Activated CD8-positive, alpha-beta memory T cell treated with anti-CD3 and anti-CD28 coated beads, Interleukin-2, amount 50 U/mL, for 4 hours (primary cell): ENCODE measurements at regions not wholly inside any gene's neighbourhood (a gene's known extent, or its start where the extent isn't known, plus 50 kb on each side); places are given as distances from the start of the nearest gene placed in this dataset.
"Not testable (repeated sequence)": the region's sequence is repeated elsewhere in the genome, so short reads cannot be mapped to it uniquely, and the experiment has no call there.

Experiments
- DNase-seq: peaks from one replicate; pipeline ENCODE4 v3.0.0-alpha.2; 2020

DNA sequence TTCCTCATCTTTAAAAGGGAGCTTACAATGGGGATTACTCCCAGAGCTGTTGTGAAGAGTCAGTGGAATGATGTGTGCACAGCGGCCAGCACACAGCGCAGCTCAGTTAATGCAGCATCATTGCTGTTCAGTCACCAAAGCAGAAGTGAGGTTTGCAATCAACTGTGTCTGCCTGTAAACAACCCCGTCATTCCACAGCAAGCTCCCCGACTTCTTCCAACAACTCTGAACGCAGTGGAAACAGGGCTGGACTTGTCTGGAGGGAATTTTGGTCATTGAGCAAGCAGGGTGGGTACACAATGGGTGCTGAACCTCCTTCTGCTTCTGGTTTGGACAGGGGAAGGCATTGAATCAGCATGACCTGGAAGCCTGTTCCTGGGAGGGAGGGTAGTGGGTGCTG, 347.4 kb downstream of the PTPRU start:
- DNase-seq, result no peak

DNA sequence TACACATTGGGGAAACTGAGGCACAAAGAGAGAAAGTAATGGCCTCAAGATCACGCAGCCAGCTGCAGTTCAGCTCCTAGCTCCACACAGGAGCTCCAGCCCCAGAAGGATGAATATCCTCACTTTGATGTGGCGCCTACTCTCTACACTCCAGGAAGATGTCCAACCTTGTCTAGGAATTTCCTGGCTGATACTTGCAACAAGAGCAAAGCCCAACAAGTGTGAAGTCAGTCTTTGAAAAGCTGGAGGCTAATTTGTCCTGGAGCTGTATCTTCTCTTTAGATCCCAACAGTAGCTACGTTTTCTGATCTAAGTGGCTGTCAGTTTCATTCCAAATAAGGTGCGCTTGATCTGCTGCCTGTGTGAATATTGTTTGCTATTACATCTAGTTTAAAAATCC, 344.9 kb downstream of the PTPRU start:
- DNase-seq, result no peak

DNA sequence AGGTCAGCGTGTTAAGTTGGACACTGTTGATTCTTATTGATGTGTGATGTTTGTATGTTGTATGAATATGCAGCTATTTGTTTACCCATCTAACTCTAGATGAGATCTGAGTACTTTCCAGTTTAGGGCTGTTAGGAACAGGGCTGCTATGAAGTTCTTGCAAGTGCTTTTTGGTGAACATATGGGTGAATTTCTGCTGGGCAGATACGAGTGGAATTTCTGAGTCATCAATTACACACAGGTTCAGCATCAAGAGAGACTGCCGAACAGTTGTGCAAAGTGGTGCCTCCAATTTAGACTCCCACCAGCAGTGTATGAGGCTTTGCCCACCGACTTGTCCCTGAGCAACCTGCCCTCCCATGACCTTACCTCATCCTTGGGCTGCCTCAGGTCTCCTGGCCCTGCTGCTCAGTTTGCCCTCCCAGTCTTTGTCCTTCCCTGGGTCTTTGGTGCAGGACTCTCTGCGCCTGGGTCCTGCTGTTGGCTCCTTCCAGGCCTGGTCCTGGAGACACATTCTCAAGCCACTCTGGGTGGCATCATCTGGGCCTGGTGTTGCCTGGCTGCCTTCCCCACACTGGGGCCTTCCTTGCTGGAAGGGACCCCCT, 343.6 kb downstream of the PTPRU start:
- no peak for DNase-seq

DNA sequence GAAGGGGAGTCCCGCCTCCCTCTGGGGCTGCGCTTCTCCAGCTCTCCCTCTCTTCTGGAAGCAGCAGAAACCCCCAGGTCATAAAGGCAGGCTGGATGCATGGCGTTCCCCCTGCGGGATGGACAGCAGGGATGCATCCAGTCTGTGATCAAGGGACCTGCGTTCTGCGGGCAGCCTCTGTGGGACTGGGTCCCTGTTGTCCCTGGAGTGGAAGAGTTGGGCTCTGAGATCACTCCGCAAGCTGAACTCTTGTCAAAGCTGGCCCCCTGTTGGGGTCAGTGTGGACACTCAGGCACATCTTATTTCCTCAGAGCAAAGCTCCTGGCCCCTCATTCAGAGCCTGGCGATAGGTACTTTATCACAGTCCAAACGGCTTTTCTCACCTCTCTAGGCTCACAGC, 341.2 kb downstream of the PTPRU start:
- DNase-seq, result no peak

DNA sequence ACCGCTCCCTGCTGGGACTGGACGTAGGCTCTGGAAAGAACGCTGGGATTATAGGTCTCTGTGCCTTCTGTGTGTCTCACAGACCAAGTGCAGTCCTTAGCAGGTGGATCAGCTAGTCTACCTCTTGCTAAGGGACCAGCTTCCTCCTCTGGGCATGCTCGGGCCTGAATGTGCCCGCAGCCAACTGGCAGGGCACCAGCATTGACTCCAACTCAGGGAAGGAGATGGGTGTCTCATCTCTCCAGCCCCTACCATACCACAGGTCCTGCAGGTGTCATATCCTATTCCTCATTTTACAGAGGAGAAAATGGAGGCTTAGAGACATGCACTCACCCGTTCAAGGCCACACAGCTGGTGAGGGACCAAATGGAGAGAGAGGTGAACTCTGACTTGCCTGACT, 340.2 kb downstream of the PTPRU start:
- no peak for DNase-seq

DNA sequence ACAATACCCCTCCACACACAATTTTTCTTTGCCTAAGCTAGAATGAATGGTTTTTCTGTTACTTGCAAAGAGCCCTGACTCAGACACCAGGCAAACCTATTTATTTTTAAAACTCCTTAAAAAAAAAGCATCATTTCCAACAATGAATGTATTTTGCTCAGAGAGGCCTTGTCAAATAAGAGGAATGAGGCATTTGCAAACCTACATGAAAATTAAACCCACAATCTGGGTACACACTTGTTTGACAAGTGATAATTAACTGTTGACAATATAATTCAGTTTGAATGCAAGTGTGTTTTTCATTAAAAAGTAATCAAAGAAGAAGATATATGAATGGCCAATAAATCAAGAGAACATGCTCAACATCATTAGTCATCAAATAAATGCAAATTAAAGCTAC, 339.5 kb downstream of the PTPRU start:
- DNase-seq, result no peak

DNA sequence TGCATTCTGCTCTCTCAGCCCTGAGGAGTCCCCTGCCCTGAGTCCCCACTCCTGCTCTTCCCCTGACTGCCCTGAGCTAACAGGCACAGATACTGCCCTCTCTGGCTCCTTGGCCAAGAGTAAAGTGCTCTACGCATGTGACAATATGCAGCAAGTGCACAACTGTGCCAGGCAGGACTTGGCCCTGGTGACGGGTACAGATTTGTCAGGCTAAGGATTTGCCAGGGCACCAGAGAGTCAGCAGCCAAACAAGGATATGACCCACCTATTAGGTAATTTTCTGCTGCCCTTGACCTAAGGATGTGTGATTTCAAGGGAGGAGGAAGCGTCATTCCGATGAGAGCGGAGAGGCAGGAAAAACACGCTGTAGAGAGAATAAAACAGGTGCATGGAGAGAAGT, 339.0 kb downstream of the PTPRU start:
- no peak for DNase-seq

DNA sequence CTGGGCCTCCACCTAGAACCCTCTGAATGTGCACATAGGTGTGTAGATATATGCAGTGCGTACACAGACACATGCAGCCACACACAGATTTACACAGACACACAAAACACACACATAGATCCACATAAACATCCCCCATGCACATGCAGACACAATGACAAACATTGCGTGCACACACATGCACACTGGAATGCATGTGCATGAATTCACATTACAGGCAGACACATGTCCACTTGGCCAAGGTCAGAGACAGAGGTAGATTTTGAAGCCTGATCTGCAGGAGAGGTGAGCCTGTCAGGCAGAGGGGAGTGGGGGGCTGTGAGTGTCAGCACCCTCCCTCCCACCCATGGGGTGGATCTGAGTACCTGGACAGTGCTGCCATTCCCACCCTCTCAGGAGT, 338.5 kb downstream of the PTPRU start:
- DNase-seq, result no peak

DNA sequence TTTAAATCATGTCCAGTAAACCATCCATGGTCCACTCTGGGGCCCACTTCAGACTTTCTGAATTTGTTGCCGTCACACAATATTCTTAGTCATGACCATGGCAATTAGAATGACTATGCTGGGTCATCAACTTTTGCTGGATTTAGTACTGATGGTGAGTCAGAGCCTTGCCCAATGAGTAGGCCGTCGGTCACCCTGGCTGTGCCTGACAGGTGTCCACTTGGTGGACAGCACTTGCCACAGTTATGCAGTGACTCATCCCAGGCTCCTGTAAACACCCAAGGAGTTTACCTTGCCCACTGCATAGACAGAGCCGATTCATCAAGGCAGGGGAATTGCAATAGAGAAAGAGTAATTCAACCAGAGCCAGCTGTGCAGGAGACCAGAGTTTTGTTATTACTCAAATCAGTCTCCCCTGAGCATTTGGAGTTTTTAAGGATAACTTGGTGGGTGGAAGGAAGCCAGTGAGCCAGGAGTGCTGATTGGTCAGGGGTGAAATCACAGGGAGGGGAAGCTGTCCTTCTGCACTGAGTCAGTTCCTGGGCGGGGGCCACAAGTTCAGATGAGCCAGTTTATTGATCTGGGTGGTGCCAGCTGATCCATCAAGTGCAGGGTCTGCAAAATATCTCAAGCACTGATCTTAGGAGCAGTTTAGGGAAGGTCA, 333.8 kb downstream of the PTPRU start:
- no peak for DNase-seq

DNA sequence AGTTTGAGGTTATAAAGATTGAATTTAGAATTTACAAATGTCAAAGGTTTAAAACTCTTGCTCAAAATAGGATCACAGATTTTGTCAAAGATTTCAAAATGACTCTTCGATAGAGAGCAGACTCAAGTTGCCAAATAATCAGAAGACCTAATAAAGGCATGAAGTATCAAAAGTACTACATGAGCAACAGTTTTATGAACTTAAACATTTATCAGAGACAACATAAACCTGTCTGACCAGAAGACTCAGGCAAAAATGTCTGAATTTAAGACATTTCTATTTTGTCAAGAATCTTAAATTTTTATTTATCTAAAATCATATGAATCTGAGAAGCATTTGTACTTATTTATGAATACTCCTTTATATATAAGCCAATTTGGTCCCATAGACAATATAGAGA, 330.9 kb downstream of the PTPRU start:
- DNase-seq, result no peak

DNA sequence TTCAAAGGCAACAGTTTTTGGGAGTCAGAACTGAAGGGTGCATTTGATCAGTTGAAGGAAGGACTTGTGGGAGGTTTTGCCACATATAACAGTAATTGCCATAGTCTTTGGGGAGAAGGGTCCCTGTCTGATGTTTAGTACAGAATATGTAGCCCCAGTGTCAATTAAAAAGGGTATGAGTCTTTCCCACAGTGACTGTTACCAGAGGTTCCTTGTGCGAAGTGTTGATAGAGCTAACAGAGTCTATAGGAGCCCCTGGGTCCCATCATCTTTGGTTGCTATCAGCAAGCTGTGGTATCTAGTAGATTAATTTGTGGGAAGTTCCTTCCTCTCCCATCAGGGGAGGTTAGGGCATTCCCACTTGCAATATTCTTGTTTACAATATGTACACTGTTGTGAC, 329.2 kb downstream of the PTPRU start:
- no peak for DNase-seq

DNA sequence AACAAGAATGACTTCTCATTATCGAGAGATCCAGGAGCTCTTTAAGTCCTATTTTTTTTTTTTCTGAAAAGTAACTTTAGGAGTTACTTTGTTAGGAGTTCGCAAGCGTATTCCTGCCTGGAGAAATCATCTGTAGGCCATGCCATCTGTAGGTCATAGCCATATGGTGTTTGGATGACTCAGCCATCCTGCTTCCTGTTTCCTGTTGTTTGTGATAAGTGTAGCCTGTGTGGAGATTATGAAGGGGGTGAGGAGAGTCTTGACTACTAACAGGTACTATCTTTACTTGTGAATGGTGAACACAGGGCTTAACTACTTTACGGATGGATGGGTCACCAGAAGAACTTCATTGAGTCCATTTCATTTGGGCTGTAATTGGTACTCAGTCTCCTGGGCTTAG, 327.2 kb downstream of the PTPRU start:
- DNase-seq, result no peak

DNA sequence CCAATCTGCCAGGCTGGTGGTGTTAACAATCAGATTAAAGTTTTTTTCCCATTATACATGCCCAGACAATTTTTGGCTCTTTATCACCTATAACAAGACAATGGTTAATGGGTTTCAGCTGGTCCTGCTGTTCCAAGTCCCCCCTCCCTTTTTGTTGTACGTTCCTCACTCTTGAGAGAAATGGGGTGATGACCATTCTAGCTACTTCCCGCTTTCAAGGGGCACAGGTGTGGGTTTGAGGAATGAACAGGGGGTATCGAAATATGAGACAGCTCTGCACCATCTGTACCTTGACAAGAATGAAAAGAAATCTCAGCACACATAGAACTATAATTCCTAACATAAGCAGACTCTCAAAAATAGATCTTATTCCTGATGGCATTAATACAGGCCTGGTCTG, 326.8 kb downstream of the PTPRU start:
- DNase-seq, result no peak

DNA sequence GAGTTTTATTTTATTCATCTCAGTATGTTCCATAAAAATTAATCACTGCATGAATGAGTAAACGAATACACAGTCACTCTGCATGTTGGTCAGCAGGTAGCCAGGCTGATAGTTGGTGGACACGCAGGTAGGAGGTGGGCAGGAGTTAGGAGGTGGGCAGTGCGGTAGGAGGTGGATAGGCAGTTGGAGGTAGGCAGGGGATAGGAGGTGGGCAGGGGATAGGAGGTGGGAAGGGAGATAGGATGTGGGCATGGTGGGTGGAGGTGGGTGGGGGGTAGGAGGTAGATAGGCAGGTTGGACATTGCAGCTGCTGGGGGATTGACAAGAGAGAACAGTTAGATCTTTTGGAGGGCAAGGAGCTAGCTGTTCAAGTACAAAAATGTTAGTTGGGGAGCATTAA, 322.7 kb downstream of the PTPRU start:
- DNase-seq, result no peak

DNA sequence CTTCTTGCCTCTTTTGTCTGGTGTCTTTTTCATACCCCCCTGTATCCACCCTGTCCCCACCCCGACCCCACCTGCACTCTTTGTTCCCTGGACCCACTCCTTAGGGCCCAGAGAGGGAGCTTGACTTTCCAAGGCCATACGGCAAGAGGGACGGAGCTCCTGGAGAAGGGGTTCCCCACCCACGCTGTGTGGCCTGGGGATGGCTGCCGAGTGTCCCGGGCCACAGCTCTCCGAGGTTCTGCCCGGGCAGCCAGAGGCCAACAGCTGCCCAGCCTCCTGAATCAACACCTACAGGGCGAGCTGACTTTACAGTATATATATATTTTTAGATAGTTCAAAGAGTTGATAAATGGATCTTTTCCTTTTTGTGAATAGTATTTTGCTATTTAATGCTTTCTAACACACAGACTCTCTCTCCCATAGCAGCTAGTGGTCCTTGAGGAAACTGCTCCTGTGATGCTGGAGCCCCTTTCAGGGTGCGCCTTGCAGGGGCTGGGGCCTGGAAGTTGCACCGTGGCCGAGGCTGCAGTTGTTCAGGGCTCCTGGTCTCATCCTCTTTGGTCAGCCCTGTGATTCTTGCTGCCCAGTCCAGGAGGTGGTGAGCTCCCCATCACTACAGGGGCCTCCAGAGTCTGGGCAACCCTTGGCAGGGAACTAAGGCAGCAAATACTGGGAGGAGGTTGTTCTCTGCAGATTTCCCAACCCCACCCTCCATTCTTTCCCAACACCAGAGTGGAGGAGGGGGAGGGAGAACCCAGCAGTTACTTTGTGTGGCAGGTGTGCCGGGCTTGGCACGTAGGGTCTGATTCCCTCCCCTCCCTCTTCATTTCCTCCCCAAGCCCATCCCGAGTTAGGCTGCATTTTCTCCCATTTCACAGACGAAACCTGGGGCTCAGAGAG, 321.6 kb downstream of the PTPRU start:
- no peak for DNase-seq

DNA sequence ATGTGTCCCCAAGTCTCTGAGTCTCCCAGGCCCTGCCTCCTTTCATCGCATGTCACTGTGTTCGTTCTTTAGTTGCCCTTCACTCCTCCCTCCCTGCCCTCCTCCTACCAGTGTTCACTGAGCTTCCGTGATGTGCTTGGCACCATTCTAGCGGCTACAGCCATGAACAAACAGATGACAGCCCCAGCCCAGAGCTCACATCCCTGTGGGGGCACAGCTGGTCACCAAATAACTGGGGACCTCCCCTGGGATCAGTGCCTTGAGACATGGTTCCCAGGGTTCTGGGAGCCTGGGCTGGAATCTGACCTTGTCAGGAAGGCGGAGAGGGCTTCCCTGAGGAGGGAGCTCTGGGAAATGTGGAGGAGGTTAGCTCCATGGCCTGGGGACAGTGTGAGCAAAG, 320.7 kb downstream of the PTPRU start:
- no peak for DNase-seq

DNA sequence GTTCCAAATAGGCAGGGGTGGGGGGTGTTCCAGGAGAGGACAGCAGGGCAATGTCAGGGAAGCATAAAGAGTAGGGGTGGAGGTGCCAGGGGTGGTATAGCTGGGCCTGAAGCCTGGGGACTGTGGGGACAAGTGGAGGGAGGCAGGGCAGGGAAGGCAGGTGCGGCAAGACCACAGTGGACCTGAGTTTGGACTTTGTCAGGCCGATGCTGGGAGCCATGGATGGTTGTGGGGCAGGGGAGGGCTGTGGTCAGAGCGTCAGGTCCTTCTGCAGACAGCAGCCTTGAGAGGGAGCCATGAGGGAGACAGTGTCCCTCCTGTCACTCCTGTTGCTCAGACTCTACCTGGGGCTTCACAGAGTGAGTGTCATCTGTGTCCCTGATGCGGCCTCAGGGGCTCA, 320.3 kb downstream of the PTPRU start:
- DNase-seq, result no peak

DNA sequence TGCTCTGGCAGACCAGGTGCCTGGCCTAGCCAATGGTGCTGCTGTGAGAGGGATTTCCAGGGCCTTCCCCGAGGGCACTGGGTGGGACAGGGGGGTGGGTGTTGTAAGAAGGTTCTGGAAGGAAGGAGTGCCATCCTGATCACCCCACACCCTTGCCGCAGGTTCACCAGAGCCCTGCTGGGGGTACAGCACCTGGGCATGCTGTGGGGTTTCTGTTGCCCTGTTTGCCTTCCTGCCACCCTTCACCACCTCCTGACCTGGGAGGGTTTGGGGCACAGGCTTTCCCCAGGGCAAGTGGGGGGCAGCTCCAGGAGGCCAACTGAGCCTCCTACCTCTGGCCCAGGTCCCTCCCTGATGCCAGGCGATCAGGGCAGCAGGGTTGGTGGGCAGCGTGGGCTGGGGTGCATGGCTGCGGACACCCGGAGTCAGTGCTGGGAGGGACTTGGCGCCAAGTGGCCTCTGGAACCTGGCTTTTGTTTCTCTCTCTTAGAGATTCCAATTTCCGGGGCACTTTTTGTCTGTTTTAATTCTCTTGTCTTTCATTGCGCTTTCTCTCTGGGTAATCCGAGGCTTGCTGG, 318.8 kb downstream of the PTPRU start:
- no peak for DNase-seq

DNA sequence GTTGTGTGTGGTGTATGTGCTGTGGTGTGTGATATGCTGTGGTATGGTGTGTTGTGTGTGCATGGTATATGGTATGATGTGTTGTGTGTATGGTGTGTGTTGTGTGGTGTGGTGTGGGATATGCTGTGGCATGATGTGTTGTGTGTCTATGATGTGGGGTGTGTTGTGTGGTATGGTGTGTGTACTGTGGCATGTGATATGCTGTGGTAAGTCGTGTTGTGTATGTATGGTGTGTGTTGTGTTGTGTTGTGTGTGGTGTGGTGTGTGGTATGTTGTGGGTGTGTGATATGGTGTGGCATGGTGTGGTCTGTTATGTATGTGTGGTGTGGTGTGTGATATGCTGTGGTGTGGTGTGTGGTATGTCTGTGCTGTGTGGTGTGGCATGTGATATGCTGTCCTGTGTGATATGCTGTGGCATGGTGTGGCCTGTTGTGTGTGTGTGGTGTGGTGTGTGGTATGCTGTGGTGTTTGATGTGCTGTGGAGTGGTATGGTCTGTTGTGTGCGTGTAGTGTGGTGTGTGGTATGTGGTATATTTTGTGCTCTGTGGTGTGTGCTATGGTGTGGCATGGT, 318.0 kb downstream of the PTPRU start:
- DNase-seq, result no peak

DNA sequence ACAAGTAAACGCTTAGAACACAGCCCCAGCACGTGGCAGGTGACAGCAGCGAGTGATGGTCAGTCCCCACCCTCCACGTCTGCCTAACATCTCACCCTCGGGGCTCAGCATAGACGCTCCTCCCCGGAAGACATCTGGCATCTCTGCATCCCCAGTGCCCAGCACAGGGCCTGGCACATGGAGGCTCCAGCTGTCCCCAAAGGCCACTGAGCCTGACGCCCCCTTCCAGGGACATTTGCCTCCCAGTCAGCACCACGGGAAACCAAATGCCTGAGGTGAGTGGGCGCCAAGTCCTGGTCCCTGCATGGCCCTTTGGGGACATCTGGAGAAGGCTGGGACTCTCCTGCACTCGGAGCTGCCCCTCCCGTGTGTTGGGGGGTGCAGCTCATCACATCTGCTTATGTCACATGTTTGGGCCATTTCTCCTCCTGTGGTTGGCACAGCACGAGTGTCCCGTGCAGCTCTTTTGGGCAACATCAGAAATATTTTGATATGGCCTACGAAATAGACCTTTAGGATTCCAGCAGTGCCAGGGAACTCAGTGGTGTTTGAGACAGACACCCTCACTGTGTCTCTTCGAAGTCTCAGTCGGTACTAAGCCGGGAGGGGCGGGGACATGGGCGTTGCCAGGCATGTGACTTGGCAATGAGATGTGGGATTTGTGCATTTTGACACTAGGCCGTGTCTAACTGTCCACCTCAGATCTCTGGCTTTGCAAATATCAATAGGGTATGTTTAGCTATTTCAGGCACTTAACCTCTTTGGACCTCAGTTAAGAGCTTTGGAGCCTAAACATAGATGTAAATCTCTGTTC, 315.0 kb downstream of the PTPRU start:
- DNase-seq, result no peak

DNA sequence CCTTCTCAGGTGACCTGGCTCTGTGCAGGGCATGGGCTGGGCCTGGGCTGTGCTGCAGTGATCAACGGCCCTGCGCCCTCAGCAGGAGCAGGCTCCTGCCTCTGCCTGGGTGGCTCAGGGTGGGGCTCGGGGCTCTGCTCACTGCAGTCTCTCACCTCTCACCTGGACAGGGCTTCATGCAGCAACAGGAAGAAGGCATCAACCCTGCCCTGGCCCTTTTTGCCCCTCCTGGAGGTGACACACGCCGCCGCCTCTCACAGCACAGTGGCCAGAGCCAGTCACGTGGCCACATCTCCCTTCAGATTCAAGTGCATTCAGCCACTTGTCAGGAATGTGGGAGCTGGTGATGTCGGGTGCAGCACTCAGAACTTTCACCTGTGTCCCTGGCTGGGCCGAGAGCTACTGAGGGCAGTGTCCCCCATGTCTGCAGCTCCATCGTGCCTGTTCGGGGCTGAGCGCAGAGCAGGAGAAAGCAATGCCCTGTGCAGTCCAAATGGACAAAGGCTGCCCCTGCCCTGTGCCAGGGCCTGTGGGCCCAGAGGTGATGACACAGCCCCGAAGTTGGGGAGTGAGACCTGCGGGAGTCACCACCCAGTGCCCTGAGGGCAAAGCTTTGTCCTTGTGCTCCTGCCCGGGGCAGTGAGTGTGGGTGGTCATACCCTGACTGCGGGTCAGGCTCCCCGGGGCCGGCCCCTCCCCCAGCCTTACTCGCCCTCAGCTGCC, 314.0 kb downstream of the PTPRU start:
- DNase-seq, result no peak

DNA sequence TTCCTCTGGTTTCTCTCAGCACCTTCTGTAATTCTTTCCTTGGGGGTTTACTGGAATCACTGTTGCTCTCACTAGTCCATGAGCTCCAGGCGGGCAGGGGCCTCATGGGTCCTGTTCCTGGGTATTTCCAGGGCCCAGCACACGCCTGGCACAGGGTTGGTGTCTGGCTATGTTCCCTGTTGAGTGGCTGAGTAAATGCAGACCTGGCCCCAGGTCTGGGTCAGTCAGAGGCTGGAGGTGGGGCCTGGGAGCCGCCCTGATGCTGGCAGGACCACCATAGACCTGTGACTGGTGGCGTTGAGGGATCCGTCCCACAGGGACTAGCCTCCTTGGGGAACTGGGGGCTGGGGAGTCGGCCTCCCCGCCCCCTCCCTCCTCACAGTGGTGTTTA, 313.4 kb downstream of the PTPRU start:
- not testable (repeated sequence) for DNase-seq
